ENCODE measurements at regions not wholly inside any gene's neighbourhood (a gene's known extent, or its start where the extent isn't known, plus 50 kb on each side); places are given as distances from the start of the nearest gene placed in this dataset.

- Mint-ChIP-seq H3K9me3 (no peaks in the 10 kb centered on the region), H3K36me3 (no peaks in the 10 kb centered on the region), H3K4me3 (no peak overlapping the region), H3K27me3 (no peaks in the 10 kb centered on the region), H3K4me1 (ENCODE audit: unreplicated experiment) (no peaks in the 10 kb centered on the region), H3K27ac (no peak overlapping the region)
- DNase-seq (ENCODE audit: extremely low spot score, unreplicated experiment), result no peak
- TF ChIP-seq CTCF (conservative IDR thresholded peaks at IDR 0.05), result no peak
Measured at GRCh38 chr1:168887381-168887780, 158.4 kb upstream of the DPT start.

- no peak overlapping the region for H3K27ac Mint-ChIP-seq
- no peaks in the 10 kb centered on the region for H3K36me3 Mint-ChIP-seq
- H3K27me3 Mint-ChIP-seq, result no peaks in the 10 kb centered on the region
- H3K4me1 Mint-ChIP-seq (ENCODE audit: unreplicated experiment), result no peaks in the 10 kb centered on the region
- no peak for DNase-seq (ENCODE audit: extremely low spot score, unreplicated experiment)
- no peak overlapping the region for H3K4me3 Mint-ChIP-seq
- TF ChIP-seq CTCF (conservative IDR thresholded peaks at IDR 0.05), result no peak
- no peaks in the 10 kb centered on the region for H3K9me3 Mint-ChIP-seq
Measured at GRCh38 chr1:168888418-168888817, 159.4 kb upstream of the DPT start.

GRCh38 chr1:168892931-168893330 is 163.9 kb upstream of the DPT start:
- no peak for DNase-seq (ENCODE audit: extremely low spot score, unreplicated experiment)
- Mint-ChIP-seq H3K4me3 (no peak overlapping the region), H3K9me3 (no peaks in the 10 kb centered on the region), H3K27ac (no peak overlapping the region), H3K36me3 (no peaks in the 10 kb centered on the region), H3K4me1 (ENCODE audit: unreplicated experiment) (no peaks in the 10 kb centered on the region), H3K27me3 (peaks cover 7% of the 10 kb centered on the region)
- TF ChIP-seq CTCF (conservative IDR thresholded peaks at IDR 0.05), result no peak

- Mint-ChIP-seq H3K4me1 (ENCODE audit: unreplicated experiment) (no peaks in the 10 kb centered on the region), H3K36me3 (no peaks in the 10 kb centered on the region), H3K4me3 (no peak overlapping the region), H3K27me3 (peaks cover 7% of the 10 kb centered on the region), H3K9me3 (no peaks in the 10 kb centered on the region), H3K27ac (no peak overlapping the region)
- no peak for TF ChIP-seq CTCF (conservative IDR thresholded peaks at IDR 0.05)
- DNase-seq (ENCODE audit: extremely low spot score, unreplicated experiment), result no peak
Measured at GRCh38 chr1:168893359-168893801, 164.4 kb upstream of the DPT start.

- Mint-ChIP-seq H3K4me1 (ENCODE audit: unreplicated experiment) (no peaks in the 10 kb centered on the region), H3K27me3 (peaks cover 7% of the 10 kb centered on the region), H3K9me3 (no peaks in the 10 kb centered on the region), H3K4me3 (no peak overlapping the region), H3K27ac (no peak overlapping the region), H3K36me3 (no peaks in the 10 kb centered on the region)
- no peak for TF ChIP-seq CTCF (conservative IDR thresholded peaks at IDR 0.05)
- no peak for DNase-seq (ENCODE audit: extremely low spot score, unreplicated experiment)
Measured at GRCh38 chr1:168894397-168894903, 165.4 kb upstream of the DPT start.

GRCh38 chr1:168897249-168897648 is 168.2 kb upstream of the DPT start:
- DNase-seq (ENCODE audit: extremely low spot score, unreplicated experiment), result no peak
- Mint-ChIP-seq H3K4me3 (no peak overlapping the region), H3K27me3 (peaks cover 7% of the 10 kb centered on the region), H3K27ac (no peak overlapping the region), H3K36me3 (no peaks in the 10 kb centered on the region), H3K9me3 (no peaks in the 10 kb centered on the region), H3K4me1 (ENCODE audit: unreplicated experiment) (no peaks in the 10 kb centered on the region)
- TF ChIP-seq CTCF (conservative IDR thresholded peaks at IDR 0.05), result no peak
